ENCODE measurements at regions not wholly inside any gene's neighbourhood (a gene's known extent, or its start where the extent isn't known, plus 50 kb on each side); places are given as distances from the start of the nearest gene placed in this dataset.

DNA sequence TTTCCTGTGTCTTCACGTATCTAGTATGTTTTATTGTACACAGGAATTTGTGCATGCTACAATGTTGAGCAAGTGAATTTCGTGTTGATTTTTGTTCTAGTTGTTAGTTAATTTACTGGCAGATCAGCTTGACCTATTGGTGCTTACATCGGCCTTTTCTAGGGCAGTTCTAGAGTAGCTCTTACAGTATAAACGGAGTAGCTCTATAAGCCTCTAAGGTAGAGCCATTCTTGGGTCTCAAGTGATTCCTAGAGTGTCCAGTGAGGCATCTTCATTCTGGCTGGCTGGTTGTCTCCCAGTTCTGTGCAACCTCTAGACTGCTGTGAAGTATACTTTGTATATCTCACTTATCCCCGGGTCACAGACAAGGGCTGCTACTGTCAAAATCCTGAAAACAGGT is 364.6 kb downstream of the CDH10 start:
- no peak overlapping the region for H3K27ac ChIP-seq
- no peaks in the 10 kb centered on the region for H3K4me1 ChIP-seq
- no peak for TF ChIP-seq CTCF (IDR thresholded peaks at IDR 0.05)
- WGBS, 3 donors: 68 to 71% (median 69%) methylated on average over 5 of the region's 5 CpGs
- no peak overlapping the region for H3K4me3 ChIP-seq
- no peaks in the 10 kb centered on the region for H3K9me3 ChIP-seq
- intact Hi-C loops (cut with DNase I): no loop called here
- ATAC-seq: no peak
- no peaks in the 10 kb centered on the region for H3K27me3 ChIP-seq (ENCODE audit: insufficient read depth in 3 of 3, low read length in 2 of 3)
- no peaks in the 10 kb centered on the region for H3K36me3 ChIP-seq (ENCODE audit: insufficient read depth in 1 of 2, low read depth in 1 of 2)
- no peak for DNase-seq

DNA sequence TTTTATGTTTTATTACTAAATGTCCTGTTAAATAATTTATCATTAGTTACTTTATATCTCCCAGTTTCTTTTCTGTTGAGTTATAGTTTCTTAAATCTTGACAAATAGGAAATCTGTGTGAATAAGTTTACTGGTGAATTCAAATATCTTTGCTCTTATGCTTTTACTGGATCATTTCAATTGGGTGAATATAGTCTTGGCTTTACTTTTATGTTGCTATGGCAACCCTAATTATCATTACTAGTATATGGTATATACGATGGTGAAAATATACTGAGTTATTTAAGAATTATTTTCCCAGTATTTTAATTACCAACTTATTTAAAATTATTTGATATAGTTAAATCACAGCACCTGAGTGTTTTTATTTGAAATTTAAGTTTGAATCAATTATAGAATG is 363.0 kb downstream of the CDH10 start:
- Histone ChIP-seq H3K4me1 (no peaks in the 10 kb centered on the region), H3K4me3 (no peak overlapping the region), H3K27me3 (ENCODE audit: insufficient read depth in 3 of 3, low read length in 2 of 3) (no peaks in the 10 kb centered on the region), H3K36me3 (ENCODE audit: insufficient read depth in 1 of 2, low read depth in 1 of 2) (no peaks in the 10 kb centered on the region), H3K27ac (no peak overlapping the region), H3K9me3 (no peaks in the 10 kb centered on the region)
- TF ChIP-seq CTCF (IDR thresholded peaks at IDR 0.05): no peak
- ATAC-seq (no peak), DNase-seq (no peak)
- WGBS, 3 donors: 31 to 70% (median 58%) methylated on average over 1 of the region's 1 CpG
- intact Hi-C loops (cut with DNase I): no loop called here

GRCh38 chr5:24289582-24290335 is 355.0 kb downstream of the CDH10 start:
- 67 to 79% (median 78%) methylated on average over 2 of the region's 2 CpGs for WGBS, 3 donors
- Histone ChIP-seq H3K36me3 (ENCODE audit: insufficient read depth in 1 of 2, low read depth in 1 of 2) (no peaks in the 10 kb centered on the region), H3K9me3 (no peaks in the 10 kb centered on the region), H3K27ac (no peak overlapping the region), H3K27me3 (ENCODE audit: insufficient read depth in 3 of 3, low read length in 2 of 3) (no peaks in the 10 kb centered on the region), H3K4me3 (no peak overlapping the region), H3K4me1 (no peaks in the 10 kb centered on the region)
- no peak for TF ChIP-seq CTCF (IDR thresholded peaks at IDR 0.05)
- no peak for DNase-seq
- ATAC-seq: no peak
- intact Hi-C loops (cut with DNase I): no loop called here

DNA sequence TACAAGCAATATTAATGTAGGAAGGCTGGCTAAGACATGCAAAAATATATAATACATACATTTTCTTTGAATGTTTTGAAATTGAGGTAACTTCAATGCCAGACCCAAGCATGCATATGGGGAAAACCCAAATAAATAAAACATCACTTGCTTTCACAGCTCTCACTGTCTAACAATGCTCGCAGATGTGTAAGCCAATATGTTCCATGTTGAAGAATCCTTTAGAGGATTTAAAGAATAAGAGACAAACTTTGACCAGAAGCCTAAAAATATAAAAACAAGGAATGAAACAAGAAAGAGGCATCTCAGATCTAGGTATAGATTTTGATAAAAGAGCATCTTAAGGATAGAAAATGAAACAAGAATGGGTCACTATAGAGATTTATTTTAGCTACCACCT is 354.2 kb downstream of the CDH10 start:
- H3K9me3 ChIP-seq: no peaks in the 10 kb centered on the region
- H3K27me3 ChIP-seq (ENCODE audit: insufficient read depth in 3 of 3, low read length in 2 of 3): no peaks in the 10 kb centered on the region
- no peak for TF ChIP-seq CTCF (IDR thresholded peaks at IDR 0.05)
- WGBS, 3 donors: 77 to 84% (median 79%) methylated on average over 1 of the region's 1 CpG
- H3K27ac ChIP-seq: no peak overlapping the region
- no peak overlapping the region for H3K4me3 ChIP-seq
- H3K4me1 ChIP-seq: no peaks in the 10 kb centered on the region
- no peaks in the 10 kb centered on the region for H3K36me3 ChIP-seq (ENCODE audit: insufficient read depth in 1 of 2, low read depth in 1 of 2)
- intact Hi-C loops (cut with DNase I): no loop called here
- ATAC-seq (no peak), DNase-seq (no peak)

DNA sequence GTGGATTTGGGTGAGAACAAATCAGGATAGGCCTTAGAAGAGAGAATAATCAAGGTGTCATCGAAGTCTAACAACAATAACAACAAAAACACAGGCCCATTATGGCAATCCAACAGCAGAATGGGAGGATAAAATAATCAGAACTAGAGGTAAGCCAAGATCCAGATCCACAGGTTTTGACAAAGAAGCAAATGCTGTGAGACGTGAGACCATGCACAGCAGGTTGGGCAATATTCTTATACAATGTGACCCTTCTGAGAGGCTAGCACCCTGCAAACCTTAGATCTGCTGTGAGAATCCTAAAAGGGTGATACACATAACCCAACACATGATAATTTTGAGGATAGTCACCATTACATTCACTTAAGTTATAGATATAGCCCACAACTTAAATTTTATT is 352.9 kb downstream of the CDH10 start:
- WGBS, 3 donors: 82 to 89% (median 88%) methylated on average over 2 of the region's 2 CpGs
- intact Hi-C loops (cut with DNase I): no loop called here
- no peaks in the 10 kb centered on the region for H3K4me1 ChIP-seq
- no peak for TF ChIP-seq CTCF (IDR thresholded peaks at IDR 0.05)
- H3K36me3 ChIP-seq (ENCODE audit: insufficient read depth in 1 of 2, low read depth in 1 of 2): no peaks in the 10 kb centered on the region
- H3K4me3 ChIP-seq: no peak overlapping the region
- H3K9me3 ChIP-seq: no peaks in the 10 kb centered on the region
- H3K27me3 ChIP-seq (ENCODE audit: insufficient read depth in 3 of 3, low read length in 2 of 3): no peaks in the 10 kb centered on the region
- no peak for DNase-seq
- no peak overlapping the region for H3K27ac ChIP-seq
- no peak for ATAC-seq
